WTC11 (cell line): ENCODE measurements at regions not wholly inside any gene's neighbourhood (a gene's known extent, or its start where the extent isn't known, plus 50 kb on each side); places are given as distances from the start of the nearest gene placed in this dataset.

Experiments
- ATAC-seq: fragments of 200-7000 bp; cut with Tn5 transposase; 2 replicates; pipeline ENCODE4 v1.10.0; 2021; ENCODE audit warnings: mild to moderate bottlenecking, moderate library complexity
- CTCF ChIA-PET: fragments of 300-600 bp; sonication (Branson Sonifier 250); formaldehyde crosslinking; loops from one replicate; lab custom pipeline; 2021; ENCODE audit warnings: antibody characterized with exemption; lab: Charles Lee
- POLR2A ChIA-PET: fragments of 350-600 bp; sonication (Branson Sonifier 250); formaldehyde crosslinking; loops from one replicate; lab custom pipeline; 2021; ENCODE audit warnings: antibody characterized with exemption; lab: Charles Lee
- DNase-seq: peaks from one replicate; pipeline ENCODE4 v3.0.0; 2021; ENCODE audit warnings: low spot score
- H3K27ac Mint-ChIP-seq: 2 replicates; pipeline ENCODE4 v1.8.0; 2021; ENCODE audit warnings: mixed read lengths
- H3K27me3 Mint-ChIP-seq: 2 replicates; pipeline ENCODE4 v1.8.0; 2021; ENCODE audit warnings: low read depth, mild to moderate bottlenecking, moderate library complexity, mixed read lengths
- H3K36me3 Mint-ChIP-seq: 2 replicates; pipeline ENCODE4 v1.8.0; 2021; ENCODE audit warnings: mixed read lengths
- H3K4me1 Mint-ChIP-seq: 2 replicates; pipeline ENCODE4 v1.8.0; 2022; ENCODE audit warnings: mixed read lengths
- H3K4me3 Mint-ChIP-seq: 2 replicates; pipeline ENCODE4 v1.8.0; 2021; ENCODE audit warnings: mild to moderate bottlenecking, moderate library complexity, mixed read lengths
- H3K9me3 Mint-ChIP-seq: 2 replicates; pipeline ENCODE4 v1.8.0; 2021; ENCODE audit warnings: mixed read lengths
- CREM ChIP-seq: sonication (generic); formaldehyde crosslinking; IDR thresholded peaks from 2 replicates; pipeline ENCODE4 v1.8.1; 2022; ENCODE audit warnings: mild to moderate bottlenecking, missing genetic modification reagents, moderate library complexity
- E2F5 ChIP-seq: sonication (generic); formaldehyde crosslinking; IDR thresholded peaks from 2 replicates; pipeline ENCODE4 v1.8.1; 2022; ENCODE audit warnings: mild to moderate bottlenecking, moderate library complexity, missing genetic modification reagents
- FOXP1 ChIP-seq: sonication (generic); formaldehyde crosslinking; IDR thresholded peaks from 2 replicates; pipeline ENCODE4 v1.8.0; 2022; ENCODE audit warnings: missing genetic modification reagents, mild to moderate bottlenecking, moderate library complexity, borderline replicate concordance
- GABPB1 ChIP-seq: sonication (generic); formaldehyde crosslinking; IDR thresholded peaks from 2 replicates; pipeline ENCODE4 v1.8.1; 2023; ENCODE audit warnings: mild to moderate bottlenecking, missing genetic modification reagents
- GRHL2 ChIP-seq: fragments of 250-450 bp; sonication (Bioruptor Pico); IDR thresholded peaks from 2 replicates; pipeline ENCODE4 v1.8.0; 2022; ENCODE audit warnings: mild to moderate bottlenecking, moderate library complexity; ENCODE audit not compliant: insufficient replicate concordance, severe bottlenecking
- GTF2I ChIP-seq: fragments of 250-450 bp; sonication (Bioruptor Pico); conservative IDR thresholded peaks from 2 replicates; pipeline ENCODE4 v1.4.0; 2021; ENCODE audit warnings: mild to moderate bottlenecking
- IRF2 ChIP-seq: sonication (generic); formaldehyde crosslinking; IDR thresholded peaks from 2 replicates; pipeline ENCODE4 v1.8.0; 2022; ENCODE audit warnings: low read depth, missing genetic modification reagents, borderline replicate concordance
- JUN ChIP-seq: sonication (generic); formaldehyde crosslinking; IDR thresholded peaks from 2 replicates; pipeline ENCODE4 v1.8.0; 2023; ENCODE audit warnings: mild to moderate bottlenecking, missing genetic modification reagents
- TCF7 ChIP-seq: sonication (generic); formaldehyde crosslinking; IDR thresholded peaks from 2 replicates; pipeline ENCODE4 v1.8.0; 2022; ENCODE audit warnings: mild to moderate bottlenecking, low read depth, missing genetic modification reagents, moderate library complexity
- TP53 ChIP-seq: sonication (generic); formaldehyde crosslinking; IDR thresholded peaks from 2 replicates; pipeline ENCODE4 v1.8.1; 2023; ENCODE audit warnings: mild to moderate bottlenecking, missing genetic modification reagents
- USF1 ChIP-seq: sonication (generic); formaldehyde crosslinking; IDR thresholded peaks from 2 replicates; pipeline ENCODE4 v1.8.0; 2022; ENCODE audit warnings: mild to moderate bottlenecking, missing genetic modification reagents
- ZNF263 ChIP-seq: sonication (generic); formaldehyde crosslinking; IDR thresholded peaks from 2 replicates; pipeline ENCODE4 v1.8.1; 2022; ENCODE audit warnings: low read depth, mild to moderate bottlenecking, moderate library complexity, missing genetic modification reagents
- ZNF396 ChIP-seq: fragments of 250-450 bp; sonication (Bioruptor Pico); IDR thresholded peaks from 2 replicates; pipeline ENCODE4 v1.8.0; 2021; ENCODE audit warnings: mild to moderate bottlenecking, moderate library complexity, borderline replicate concordance
- TF ChIP-seq, protein P1 (sequence below): fragments of 250-450 bp; sonication (Bioruptor Pico); IDR thresholded peaks from 2 replicates; pipeline ENCODE4 v2.1.2; 2022; ENCODE audit warnings: mild to moderate bottlenecking, moderate library complexity
- TF ChIP-seq, protein P2 (sequence below): fragments of 250-450 bp; sonication (Bioruptor Pico); IDR thresholded peaks from 2 replicates; pipeline ENCODE4 v1.9.0; 2021; ENCODE audit warnings: mild to moderate bottlenecking, borderline replicate concordance
- TF ChIP-seq, protein P3 (sequence below): sonication (generic); formaldehyde crosslinking; conservative IDR thresholded peaks from 2 replicates; pipeline ENCODE4 v1.8.1; 2023; ENCODE audit warnings: mild to moderate bottlenecking, low read depth, missing genetic modification reagents, moderate library complexity

DNA sequence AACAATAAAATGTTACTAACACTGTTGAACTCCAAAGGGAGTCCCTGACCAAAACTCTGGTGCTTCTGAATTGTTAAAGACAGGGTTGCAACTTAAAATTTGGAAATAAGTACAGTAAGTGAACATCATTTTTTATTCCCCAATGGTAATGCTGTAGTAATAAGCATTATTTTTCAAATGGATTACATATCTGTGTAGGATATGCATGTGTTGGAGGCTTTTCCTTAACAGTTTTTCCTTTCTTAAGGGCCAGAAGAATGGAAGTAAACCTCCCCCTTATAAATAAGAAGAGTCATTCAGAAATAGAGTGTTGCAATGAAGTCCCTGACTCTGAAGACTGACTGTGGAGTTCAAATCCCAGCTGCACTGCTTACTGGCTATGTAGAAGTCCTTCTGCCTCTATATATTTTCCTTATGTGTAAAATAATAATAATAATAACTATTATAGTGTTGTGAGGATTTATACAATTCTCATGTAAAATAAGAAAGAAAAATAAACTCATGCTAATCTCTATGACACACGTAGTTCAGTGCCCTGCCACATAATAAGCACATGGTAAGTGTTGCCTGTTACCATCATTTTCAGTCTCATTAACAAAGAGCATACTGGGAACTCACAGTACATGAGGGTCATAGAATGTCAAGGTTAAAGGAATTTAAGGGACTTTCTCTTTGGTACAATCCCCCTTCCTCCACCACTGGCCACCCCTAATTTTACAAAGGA, 129.8 kb upstream of the SMLR1 start:
- DNase-seq = no peak
- H3K36me3 Mint-ChIP-seq = no peaks in the 10 kb centered on the region
- peaks cover 10% of the 10 kb centered on the region; the same call in 1 of the 2 replicates for H3K4me1 Mint-ChIP-seq
- H3K27ac Mint-ChIP-seq = no peak overlapping the region
- ChIA-PET POLR2A (no interaction called here), CTCF (interaction anchor here (0.7 to 1.8 kb wide), 33 partner anchors 11 to 485 kb away, joined by 3 to 22 read pairs (median 5); partner anchors contain the start of gene TMEM200A)
- no peaks in the 10 kb centered on the region for H3K27me3 Mint-ChIP-seq
- ATAC-seq = peak; percentile 53
- TF ChIP-seq IRF2 = no peak
- TF ChIP-seq TCF7 (CRISPR knock-in tag) = no peak
- TF ChIP-seq TP53 (CRISPR knock-in tag) = no peak
- no peak for TF ChIP-seq CREM (CRISPR knock-in tag)
- TF ChIP-seq, protein P1, sequence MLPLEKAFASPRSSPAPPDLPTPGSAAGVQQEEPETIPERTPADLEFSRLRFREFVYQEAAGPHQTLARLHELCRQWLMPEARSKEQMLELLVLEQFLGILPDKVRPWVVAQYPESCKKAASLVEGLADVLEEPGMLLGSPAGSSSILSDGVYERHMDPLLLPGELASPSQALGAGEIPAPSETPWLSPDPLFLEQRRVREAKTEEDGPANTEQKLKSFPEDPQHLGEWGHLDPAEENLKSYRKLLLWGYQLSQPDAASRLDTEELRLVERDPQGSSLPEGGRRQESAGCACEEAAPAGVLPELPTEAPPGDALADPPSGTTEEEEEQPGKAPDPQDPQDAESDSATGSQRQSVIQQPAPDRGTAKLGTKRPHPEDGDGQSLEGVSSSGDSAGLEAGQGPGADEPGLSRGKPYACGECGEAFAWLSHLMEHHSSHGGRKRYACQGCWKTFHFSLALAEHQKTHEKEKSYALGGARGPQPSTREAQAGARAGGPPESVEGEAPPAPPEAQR (CRISPR knock-in tag) = no peak
- no peak for TF ChIP-seq JUN (CRISPR knock-in tag)
- no peak for TF ChIP-seq ZNF263 (CRISPR knock-in tag)
- no peak for TF ChIP-seq USF1 (CRISPR knock-in tag)
- TF ChIP-seq GRHL2 (CRISPR knock-in tag) = no peak
- no peak for TF ChIP-seq ZNF396
- no peak for TF ChIP-seq GABPB1 (CRISPR knock-in tag)
- TF ChIP-seq, protein P2, sequence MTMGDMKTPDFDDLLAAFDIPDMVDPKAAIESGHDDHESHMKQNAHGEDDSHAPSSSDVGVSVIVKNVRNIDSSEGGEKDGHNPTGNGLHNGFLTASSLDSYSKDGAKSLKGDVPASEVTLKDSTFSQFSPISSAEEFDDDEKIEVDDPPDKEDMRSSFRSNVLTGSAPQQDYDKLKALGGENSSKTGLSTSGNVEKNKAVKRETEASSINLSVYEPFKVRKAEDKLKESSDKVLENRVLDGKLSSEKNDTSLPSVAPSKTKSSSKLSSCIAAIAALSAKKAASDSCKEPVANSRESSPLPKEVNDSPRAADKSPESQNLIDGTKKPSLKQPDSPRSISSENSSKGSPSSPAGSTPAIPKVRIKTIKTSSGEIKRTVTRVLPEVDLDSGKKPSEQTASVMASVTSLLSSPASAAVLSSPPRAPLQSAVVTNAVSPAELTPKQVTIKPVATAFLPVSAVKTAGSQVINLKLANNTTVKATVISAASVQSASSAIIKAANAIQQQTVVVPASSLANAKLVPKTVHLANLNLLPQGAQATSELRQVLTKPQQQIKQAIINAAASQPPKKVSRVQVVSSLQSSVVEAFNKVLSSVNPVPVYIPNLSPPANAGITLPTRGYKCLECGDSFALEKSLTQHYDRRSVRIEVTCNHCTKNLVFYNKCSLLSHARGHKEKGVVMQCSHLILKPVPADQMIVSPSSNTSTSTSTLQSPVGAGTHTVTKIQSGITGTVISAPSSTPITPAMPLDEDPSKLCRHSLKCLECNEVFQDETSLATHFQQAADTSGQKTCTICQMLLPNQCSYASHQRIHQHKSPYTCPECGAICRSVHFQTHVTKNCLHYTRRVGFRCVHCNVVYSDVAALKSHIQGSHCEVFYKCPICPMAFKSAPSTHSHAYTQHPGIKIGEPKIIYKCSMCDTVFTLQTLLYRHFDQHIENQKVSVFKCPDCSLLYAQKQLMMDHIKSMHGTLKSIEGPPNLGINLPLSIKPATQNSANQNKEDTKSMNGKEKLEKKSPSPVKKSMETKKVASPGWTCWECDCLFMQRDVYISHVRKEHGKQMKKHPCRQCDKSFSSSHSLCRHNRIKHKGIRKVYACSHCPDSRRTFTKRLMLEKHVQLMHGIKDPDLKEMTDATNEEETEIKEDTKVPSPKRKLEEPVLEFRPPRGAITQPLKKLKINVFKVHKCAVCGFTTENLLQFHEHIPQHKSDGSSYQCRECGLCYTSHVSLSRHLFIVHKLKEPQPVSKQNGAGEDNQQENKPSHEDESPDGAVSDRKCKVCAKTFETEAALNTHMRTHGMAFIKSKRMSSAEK (CRISPR knock-in tag) = no peak
- no peak for TF ChIP-seq FOXP1
- TF ChIP-seq, protein P3, sequence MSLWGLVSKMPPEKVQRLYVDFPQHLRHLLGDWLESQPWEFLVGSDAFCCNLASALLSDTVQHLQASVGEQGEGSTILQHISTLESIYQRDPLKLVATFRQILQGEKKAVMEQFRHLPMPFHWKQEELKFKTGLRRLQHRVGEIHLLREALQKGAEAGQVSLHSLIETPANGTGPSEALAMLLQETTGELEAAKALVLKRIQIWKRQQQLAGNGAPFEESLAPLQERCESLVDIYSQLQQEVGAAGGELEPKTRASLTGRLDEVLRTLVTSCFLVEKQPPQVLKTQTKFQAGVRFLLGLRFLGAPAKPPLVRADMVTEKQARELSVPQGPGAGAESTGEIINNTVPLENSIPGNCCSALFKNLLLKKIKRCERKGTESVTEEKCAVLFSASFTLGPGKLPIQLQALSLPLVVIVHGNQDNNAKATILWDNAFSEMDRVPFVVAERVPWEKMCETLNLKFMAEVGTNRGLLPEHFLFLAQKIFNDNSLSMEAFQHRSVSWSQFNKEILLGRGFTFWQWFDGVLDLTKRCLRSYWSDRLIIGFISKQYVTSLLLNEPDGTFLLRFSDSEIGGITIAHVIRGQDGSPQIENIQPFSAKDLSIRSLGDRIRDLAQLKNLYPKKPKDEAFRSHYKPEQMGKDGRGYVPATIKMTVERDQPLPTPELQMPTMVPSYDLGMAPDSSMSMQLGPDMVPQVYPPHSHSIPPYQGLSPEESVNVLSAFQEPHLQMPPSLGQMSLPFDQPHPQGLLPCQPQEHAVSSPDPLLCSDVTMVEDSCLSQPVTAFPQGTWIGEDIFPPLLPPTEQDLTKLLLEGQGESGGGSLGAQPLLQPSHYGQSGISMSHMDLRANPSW = no peak
- no peak for TF ChIP-seq E2F5
- TF ChIP-seq GTF2I (CRISPR knock-in tag) = no peak
- H3K9me3 Mint-ChIP-seq = no peaks in the 10 kb centered on the region
- H3K4me3 Mint-ChIP-seq = no peak overlapping the region
